HCT116 (cell line): ENCODE measurements at regions not wholly inside any gene's neighbourhood (a gene's known extent, or its start where the extent isn't known, plus 50 kb on each side); places are given as distances from the start of the nearest gene placed in this dataset.

ENCODE experiments used
- CBX3 ChIP-seq: IDR thresholded peaks from 2 replicates; pipeline ENCODE4 v1.6.1; 2012; ENCODE audit warnings: low read depth
- CEBPB ChIP-seq: IDR thresholded peaks from 2 replicates; pipeline ENCODE4 v1.6.1; 2012; ENCODE audit warnings: low read depth
- EZH2 ChIP-seq: fragments of 200-600 bp; sonication (generic); IDR thresholded peaks from 2 replicates; pipeline ENCODE4 v1.6.1; 2017; ENCODE audit warnings: antibody characterized with exemption, mixed run types
- MAX ChIP-seq: IDR thresholded peaks from 2 replicates; pipeline ENCODE4 v1.6.1; 2012
- POLR2A ChIP-seq: IDR thresholded peaks from 2 replicates; pipeline ENCODE4 v1.7.0; 2011; ENCODE audit warnings: borderline replicate concordance; ENCODE audit not compliant: insufficient read depth, insufficient read length; ENCODE audit errors: extremely low read depth
- POLR2AphosphoS5 ChIP-seq: IDR thresholded peaks from 2 replicates; pipeline ENCODE4 v1.6.1; 2011; ENCODE audit warnings: mild to moderate bottlenecking, low read depth, low read length, moderate library complexity
- RAD21 ChIP-seq: IDR thresholded peaks from 2 replicates; pipeline ENCODE4 v1.6.1; 2012; ENCODE audit warnings: low read depth, mild to moderate bottlenecking
- SP1 ChIP-seq: IDR thresholded peaks from 2 replicates; pipeline ENCODE4 v1.6.1; 2012; ENCODE audit warnings: low read depth
- TCF7L2 ChIP-seq: IDR thresholded peaks from 2 replicates; pipeline ENCODE4 v1.7.0; 2011; ENCODE audit warnings: borderline replicate concordance, inconsistent platforms; ENCODE audit not compliant: insufficient read depth, insufficient read length; ENCODE audit errors: extremely low read depth
- YY1 ChIP-seq: IDR thresholded peaks from 2 replicates; pipeline ENCODE4 v1.6.1; 2011; ENCODE audit warnings: low read length, low read depth, moderate library complexity, mild to moderate bottlenecking; ENCODE audit not compliant: insufficient replicate concordance; ENCODE audit errors: extremely low read depth
- ZNF274 ChIP-seq: fragments of 200-500 bp; sonication (Bioruptor generic); IDR thresholded peaks from 2 replicates; pipeline ENCODE4 v1.6.1; 2014; ENCODE audit warnings: mild to moderate bottlenecking, low read depth, low read length, inconsistent platforms
- TF ChIP-seq, protein P1 (sequence below), 3 experiments: fragments of 200-600 bp in 1 of 3; sonication (generic) in 1 of 3; IDR thresholded peaks in 2 of 3; conservative IDR thresholded peaks in 1 of 3; 2 replicates each; pipeline ENCODE4 v1.5.1; 2012 to 2017; ENCODE audit warnings: low read depth in 2 of 3, low read length in 2 of 3, antibody characterized with exemption in 1 of 3, borderline replicate concordance in 1 of 3, control low read depth in 1 of 3, mild to moderate bottlenecking in 1 of 3, mixed read lengths in 1 of 3, mixed run types in 1 of 3, moderate library complexity in 1 of 3; ENCODE audit not compliant: insufficient read depth in 1 of 3
- TF ChIP-seq, protein P2 (sequence below): IDR thresholded peaks from 2 replicates; pipeline ENCODE4 v1.6.1; 2012; ENCODE audit warnings: low read depth

DNA sequence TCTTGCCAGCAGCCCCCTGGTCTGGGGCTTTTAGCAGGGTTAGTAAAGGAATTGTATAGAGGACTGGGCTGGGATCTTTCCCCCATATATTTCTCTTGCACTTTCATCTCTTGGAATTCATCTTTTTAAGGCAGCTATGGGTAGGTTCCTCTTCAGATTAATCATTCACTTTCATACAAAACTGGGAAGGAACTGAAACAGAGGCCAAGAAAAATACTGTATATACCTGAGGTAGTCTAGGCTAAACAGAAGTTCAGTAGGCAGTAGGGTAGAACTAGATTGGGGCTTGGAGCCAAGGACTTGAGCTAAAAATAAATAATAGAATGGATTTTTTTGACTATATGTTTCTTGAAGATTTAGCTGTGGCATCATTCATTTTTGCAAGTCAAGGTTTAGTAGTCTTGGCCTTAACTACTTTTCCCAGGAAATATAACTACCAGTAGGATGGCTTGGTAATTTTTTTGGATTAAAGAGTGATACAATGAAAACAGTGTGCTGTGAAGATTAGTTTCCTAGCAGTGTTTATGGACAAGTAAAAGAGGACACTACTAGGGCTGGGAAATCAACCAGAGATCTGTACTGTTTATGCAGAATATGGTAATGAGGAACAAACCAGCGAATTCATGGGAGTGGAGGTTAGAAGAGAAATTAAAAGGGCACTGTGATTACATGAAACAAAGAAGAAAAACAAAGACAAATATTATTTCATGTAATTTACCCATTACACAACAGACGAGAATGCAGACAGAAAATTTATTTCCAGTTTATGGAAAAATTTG, 50.9 kb upstream of the PTGS2 start:
- TF ChIP-seq POLR2A (no peak), POLR2AphosphoS5 (no peak), SP1 (no peak), EZH2 (no peak), TCF7L2 (no peak), YY1 (no peak), CBX3 (no peak), CEBPB (no peak), ZNF274 (no peak), RAD21 (no peak), MAX (no peak)
- TF ChIP-seq, protein P1, sequence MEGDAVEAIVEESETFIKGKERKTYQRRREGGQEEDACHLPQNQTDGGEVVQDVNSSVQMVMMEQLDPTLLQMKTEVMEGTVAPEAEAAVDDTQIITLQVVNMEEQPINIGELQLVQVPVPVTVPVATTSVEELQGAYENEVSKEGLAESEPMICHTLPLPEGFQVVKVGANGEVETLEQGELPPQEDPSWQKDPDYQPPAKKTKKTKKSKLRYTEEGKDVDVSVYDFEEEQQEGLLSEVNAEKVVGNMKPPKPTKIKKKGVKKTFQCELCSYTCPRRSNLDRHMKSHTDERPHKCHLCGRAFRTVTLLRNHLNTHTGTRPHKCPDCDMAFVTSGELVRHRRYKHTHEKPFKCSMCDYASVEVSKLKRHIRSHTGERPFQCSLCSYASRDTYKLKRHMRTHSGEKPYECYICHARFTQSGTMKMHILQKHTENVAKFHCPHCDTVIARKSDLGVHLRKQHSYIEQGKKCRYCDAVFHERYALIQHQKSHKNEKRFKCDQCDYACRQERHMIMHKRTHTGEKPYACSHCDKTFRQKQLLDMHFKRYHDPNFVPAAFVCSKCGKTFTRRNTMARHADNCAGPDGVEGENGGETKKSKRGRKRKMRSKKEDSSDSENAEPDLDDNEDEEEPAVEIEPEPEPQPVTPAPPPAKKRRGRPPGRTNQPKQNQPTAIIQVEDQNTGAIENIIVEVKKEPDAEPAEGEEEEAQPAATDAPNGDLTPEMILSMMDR (IDR thresholded peaks at IDR 0.05 in 2 of 3, conservative IDR thresholded peaks at IDR 0.05 in 1 of 3; ENCODE audit: borderline replicate concordance in 1 of 3, insufficient read depth in 1 of 3, low read depth in 2 of 3, low read length in 2 of 3) = no peak
- TF ChIP-seq, protein P2, sequence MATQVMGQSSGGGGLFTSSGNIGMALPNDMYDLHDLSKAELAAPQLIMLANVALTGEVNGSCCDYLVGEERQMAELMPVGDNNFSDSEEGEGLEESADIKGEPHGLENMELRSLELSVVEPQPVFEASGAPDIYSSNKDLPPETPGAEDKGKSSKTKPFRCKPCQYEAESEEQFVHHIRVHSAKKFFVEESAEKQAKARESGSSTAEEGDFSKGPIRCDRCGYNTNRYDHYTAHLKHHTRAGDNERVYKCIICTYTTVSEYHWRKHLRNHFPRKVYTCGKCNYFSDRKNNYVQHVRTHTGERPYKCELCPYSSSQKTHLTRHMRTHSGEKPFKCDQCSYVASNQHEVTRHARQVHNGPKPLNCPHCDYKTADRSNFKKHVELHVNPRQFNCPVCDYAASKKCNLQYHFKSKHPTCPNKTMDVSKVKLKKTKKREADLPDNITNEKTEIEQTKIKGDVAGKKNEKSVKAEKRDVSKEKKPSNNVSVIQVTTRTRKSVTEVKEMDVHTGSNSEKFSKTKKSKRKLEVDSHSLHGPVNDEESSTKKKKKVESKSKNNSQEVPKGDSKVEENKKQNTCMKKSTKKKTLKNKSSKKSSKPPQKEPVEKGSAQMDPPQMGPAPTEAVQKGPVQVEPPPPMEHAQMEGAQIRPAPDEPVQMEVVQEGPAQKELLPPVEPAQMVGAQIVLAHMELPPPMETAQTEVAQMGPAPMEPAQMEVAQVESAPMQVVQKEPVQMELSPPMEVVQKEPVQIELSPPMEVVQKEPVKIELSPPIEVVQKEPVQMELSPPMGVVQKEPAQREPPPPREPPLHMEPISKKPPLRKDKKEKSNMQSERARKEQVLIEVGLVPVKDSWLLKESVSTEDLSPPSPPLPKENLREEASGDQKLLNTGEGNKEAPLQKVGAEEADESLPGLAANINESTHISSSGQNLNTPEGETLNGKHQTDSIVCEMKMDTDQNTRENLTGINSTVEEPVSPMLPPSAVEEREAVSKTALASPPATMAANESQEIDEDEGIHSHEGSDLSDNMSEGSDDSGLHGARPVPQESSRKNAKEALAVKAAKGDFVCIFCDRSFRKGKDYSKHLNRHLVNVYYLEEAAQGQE = no peak
